ENCODE measurements at regions not wholly inside any gene's neighbourhood (a gene's known extent, or its start where the extent isn't known, plus 50 kb on each side); places are given as distances from the start of the nearest gene placed in this dataset.

DNA sequence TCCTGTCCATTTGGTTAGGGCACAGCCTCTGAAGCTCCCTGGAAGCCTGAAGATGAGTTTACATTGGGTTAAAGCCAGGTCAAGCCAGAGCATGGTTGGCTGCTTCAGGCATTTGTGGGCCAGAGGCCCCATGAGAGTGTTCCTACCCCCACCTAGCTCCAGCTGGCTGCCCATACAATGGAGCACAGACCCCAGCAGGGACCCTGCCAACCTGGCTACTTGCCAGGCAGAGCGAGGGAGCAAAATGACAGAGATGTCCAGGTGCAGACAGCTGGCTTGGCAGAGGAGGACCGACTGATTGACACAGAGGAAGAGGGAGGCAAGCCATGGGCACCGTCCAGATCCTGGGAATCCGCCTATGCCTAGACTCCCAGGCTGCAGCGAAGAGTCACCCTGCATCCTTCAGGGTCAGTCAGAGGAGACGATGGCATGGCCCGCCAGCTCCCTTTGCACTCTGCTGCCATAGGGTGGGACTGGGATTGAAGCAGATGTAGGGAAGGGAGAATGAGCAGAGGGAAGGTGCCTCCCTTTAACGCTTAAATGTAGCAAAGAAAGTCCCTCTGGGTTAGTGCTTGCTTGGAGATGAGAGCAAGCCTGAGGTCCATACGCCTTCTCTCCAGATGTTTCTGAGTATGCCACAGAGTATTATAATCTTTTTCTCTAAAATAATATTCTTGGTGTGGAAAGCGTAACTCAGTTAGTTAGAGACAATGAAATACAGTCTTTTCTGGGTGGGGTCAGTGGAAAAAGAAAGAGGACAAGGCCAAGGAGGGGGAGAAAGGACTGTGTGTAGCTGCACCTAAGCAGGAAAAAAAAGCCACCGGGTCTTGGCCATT, 77.6 kb upstream of the FYN start:
- no peaks in the 10 kb centered on the region for H3K4me1 ChIP-seq (ENCODE audit: insufficient read depth, insufficient read length)
- TF ChIP-seq ZNF274 (IDR thresholded peaks at IDR 0.05; ENCODE audit: low read depth, low read length) (no peak), SUZ12 (IDR thresholded peaks at IDR 0.05; ENCODE audit: extremely low read depth, insufficient read depth, insufficient read length) (no peak), YY1 (IDR thresholded peaks at IDR 0.05; ENCODE audit: insufficient read depth, insufficient read length) (no peak)
- no peaks in the 10 kb centered on the region for H3K36me3 ChIP-seq (ENCODE audit: insufficient read depth, insufficient read length, low read length)
- no peaks in the 10 kb centered on the region for H3K27me3 ChIP-seq (ENCODE audit: insufficient read depth, insufficient read length)
- DNase-seq (ENCODE audit: low read depth, low spot score), result no peak
- H3K4me3 ChIP-seq (ENCODE audit: insufficient read length, low read depth), result no peak overlapping the region
- H3K9ac ChIP-seq (ENCODE audit: insufficient read length, low read depth), result no peak overlapping the region
- no peaks in the 10 kb centered on the region for H3K9me3 ChIP-seq (ENCODE audit: insufficient read depth, low read length)

DNA sequence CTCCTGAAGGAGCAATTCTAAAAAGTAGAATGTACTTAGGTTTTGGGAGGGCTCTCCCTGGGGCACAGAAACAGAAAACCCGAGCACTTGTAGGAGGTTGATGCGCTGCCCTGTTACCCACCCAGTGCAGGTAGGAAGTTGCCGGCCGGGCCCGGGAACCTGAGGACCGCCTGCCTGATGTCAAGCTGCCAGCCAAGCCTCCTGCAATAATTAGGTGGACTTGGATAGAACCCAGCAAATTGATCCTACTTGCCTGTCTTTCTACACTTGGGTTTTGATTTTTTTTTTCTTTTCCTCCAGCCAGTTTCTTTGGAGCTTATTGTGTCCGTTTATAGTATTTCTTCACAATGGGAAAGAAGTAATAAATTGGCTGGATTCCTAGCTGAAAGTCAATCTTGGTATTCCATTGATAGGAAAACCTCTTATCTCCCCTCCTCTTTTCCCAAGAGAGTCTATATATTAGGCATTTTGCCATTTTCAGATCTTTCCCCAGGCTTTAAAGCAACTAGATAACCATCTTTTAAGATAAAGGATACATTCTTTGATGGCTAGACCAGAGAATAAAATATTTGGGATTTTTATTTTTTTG, 78.3 kb upstream of the FYN start:
- DNase-seq (ENCODE audit: low read depth, low spot score), result no peak
- TF ChIP-seq SUZ12 (IDR thresholded peaks at IDR 0.05; ENCODE audit: extremely low read depth, insufficient read depth, insufficient read length) (no peak), YY1 (IDR thresholded peaks at IDR 0.05; ENCODE audit: insufficient read depth, insufficient read length) (no peak), ZNF274 (IDR thresholded peaks at IDR 0.05; ENCODE audit: low read depth, low read length) (no peak)
- no peak overlapping the region for H3K9ac ChIP-seq (ENCODE audit: insufficient read length, low read depth)
- no peaks in the 10 kb centered on the region for H3K4me1 ChIP-seq (ENCODE audit: insufficient read depth, insufficient read length)
- no peaks in the 10 kb centered on the region for H3K9me3 ChIP-seq (ENCODE audit: insufficient read depth, low read length)
- no peaks in the 10 kb centered on the region for H3K27me3 ChIP-seq (ENCODE audit: insufficient read depth, insufficient read length)
- H3K4me3 ChIP-seq (ENCODE audit: insufficient read length, low read depth), result no peak overlapping the region
- H3K36me3 ChIP-seq (ENCODE audit: insufficient read depth, insufficient read length, low read length), result no peaks in the 10 kb centered on the region

DNA sequence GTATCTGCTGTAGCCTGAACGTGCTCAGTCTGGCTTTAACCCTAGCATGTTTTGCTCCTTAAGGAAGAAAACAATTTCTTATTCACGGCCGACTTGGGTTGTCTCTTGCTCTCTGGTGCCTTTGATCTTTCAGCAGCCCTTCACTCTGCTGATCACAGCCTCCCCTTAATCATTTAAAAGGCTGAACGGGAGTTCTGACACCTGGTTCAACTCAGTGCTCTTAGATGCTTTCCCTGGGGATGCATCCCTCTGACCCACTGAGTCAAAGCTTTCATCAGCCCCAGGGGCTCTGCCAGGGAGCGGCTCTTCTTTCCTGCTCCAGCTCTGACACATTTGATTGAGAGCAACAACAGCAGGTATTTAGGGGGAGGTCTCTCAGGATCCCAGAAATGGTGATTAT, 79.0 kb upstream of the FYN start:
- no peak for DNase-seq (ENCODE audit: low read depth, low spot score)
- H3K27me3 ChIP-seq (ENCODE audit: insufficient read depth, insufficient read length), result no peaks in the 10 kb centered on the region
- TF ChIP-seq SUZ12 (IDR thresholded peaks at IDR 0.05; ENCODE audit: extremely low read depth, insufficient read depth, insufficient read length), result no peak
- H3K4me1 ChIP-seq (ENCODE audit: insufficient read depth, insufficient read length), result no peaks in the 10 kb centered on the region
- no peak overlapping the region for H3K4me3 ChIP-seq (ENCODE audit: insufficient read length, low read depth)
- no peak overlapping the region for H3K9ac ChIP-seq (ENCODE audit: insufficient read length, low read depth)
- no peaks in the 10 kb centered on the region for H3K9me3 ChIP-seq (ENCODE audit: insufficient read depth, low read length)
- H3K36me3 ChIP-seq (ENCODE audit: insufficient read depth, insufficient read length, low read length), result no peaks in the 10 kb centered on the region

DNA sequence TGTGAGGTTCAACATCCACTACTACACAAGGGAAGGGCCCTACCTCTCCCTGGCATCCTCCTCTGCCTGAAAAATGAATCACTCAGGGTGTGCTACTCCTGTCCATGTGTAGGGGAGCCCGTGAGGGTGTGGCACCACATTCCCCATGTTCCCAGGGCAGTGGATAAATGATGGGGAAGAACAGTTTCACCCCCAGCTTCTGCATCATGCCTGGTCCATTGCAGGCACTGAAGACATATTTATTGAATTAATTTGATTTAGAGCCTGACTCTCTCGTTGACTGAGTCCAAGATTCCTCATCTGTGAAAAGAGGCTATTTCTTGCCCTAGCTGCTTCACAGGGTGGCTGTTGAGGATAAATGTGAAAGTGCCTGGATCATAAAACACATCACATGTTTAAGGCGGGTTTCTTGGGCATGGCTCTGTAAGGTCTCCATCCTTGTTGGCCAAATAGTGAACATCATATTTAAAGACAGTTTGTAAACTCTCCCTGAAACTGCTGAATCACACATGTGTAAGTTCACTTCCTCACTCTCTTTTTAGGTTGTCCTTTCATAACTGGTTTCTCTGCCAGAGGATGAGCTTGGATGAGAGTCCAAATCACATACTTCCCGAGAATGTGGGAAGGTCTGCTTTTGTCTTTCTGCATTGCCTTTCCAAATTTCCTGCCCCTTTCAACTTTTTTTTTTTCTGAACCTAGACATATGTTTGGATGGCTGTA, 79.7 kb upstream of the FYN start:
- no peak overlapping the region for H3K4me3 ChIP-seq (ENCODE audit: insufficient read length, low read depth)
- DNase-seq (ENCODE audit: low read depth, low spot score), result no peak
- no peaks in the 10 kb centered on the region for H3K27me3 ChIP-seq (ENCODE audit: insufficient read depth, insufficient read length)
- no peaks in the 10 kb centered on the region for H3K4me1 ChIP-seq (ENCODE audit: insufficient read depth, insufficient read length)
- TF ChIP-seq YY1 (IDR thresholded peaks at IDR 0.05; ENCODE audit: insufficient read depth, insufficient read length) (no peak), ZNF274 (IDR thresholded peaks at IDR 0.05; ENCODE audit: low read depth, low read length) (no peak), SUZ12 (IDR thresholded peaks at IDR 0.05; ENCODE audit: extremely low read depth, insufficient read depth, insufficient read length) (no peak)
- no peak overlapping the region for H3K9ac ChIP-seq (ENCODE audit: insufficient read length, low read depth)
- no peaks in the 10 kb centered on the region for H3K36me3 ChIP-seq (ENCODE audit: insufficient read depth, insufficient read length, low read length)
- H3K9me3 ChIP-seq (ENCODE audit: insufficient read depth, low read length), result no peaks in the 10 kb centered on the region

DNA sequence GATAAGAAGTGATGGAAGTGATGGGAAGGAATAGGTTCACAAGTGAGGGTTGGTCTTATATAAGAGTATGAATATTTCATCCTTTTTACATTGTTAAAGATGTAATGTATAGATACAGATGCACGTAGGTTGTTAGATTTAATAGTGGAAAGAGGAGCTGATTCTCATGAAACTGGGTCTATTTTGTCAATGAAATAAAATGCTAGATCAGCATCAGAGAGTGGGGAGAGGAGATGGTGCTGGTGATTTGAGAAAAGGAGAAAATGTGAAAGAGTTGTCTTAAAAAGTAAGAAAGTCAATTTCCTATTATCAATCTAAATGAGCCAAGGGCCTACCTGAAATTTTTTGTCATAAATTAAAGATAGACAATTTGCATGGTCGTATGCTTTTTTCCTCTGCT, 82.8 kb upstream of the FYN start:
- Histone ChIP-seq H3K9me3 (ENCODE audit: insufficient read depth, low read length) (no peaks in the 10 kb centered on the region), H3K4me1 (ENCODE audit: insufficient read depth, insufficient read length) (no peaks in the 10 kb centered on the region), H3K27me3 (ENCODE audit: insufficient read depth, insufficient read length) (no peaks in the 10 kb centered on the region), H3K36me3 (ENCODE audit: insufficient read depth, insufficient read length, low read length) (no peaks in the 10 kb centered on the region), H3K9ac (ENCODE audit: insufficient read length, low read depth) (no peak overlapping the region), H3K4me3 (ENCODE audit: insufficient read length, low read depth) (no peak overlapping the region)
- TF ChIP-seq YY1 (IDR thresholded peaks at IDR 0.05; ENCODE audit: insufficient read depth, insufficient read length), result no peak
- no peak for TF ChIP-seq ZNF274 (IDR thresholded peaks at IDR 0.05; ENCODE audit: low read depth, low read length)
- TF ChIP-seq SUZ12 (IDR thresholded peaks at IDR 0.05; ENCODE audit: extremely low read depth, insufficient read depth, insufficient read length), result no peak
- no peak for DNase-seq (ENCODE audit: low read depth, low spot score)

DNA sequence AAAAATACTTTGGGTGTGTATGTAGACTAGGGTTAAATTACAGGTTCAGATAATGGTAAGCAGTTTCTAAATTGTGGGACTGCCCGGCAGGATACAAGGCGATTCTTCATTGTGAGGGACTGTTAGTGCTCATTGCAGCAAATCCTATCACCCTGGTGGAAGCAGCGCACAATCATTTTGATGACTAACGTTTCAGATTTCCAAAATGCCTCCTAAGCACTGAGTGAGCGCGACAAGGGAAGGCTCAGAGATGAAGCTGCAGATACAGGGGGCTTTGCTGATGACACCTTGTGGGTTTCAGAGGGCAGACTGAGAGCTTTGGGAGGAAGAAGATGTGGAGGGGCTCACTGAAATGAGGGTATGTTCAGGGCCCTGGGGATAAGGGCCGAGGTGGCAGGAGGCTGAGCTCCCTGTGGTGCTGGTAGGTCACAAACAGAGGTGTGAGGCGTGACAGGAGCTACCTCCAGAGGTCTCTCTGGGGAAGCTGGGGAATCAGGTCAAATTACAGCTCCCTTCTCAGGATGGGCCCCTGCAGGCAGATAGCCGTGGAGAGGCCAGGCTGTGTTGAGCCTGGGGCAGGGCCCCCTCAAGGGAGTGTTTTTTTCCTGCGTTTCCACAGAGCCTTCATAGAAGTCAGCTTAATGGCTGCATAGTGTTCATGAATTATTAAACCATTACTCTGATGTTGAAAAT, 84.5 kb upstream of the FYN start:
- no peak overlapping the region for H3K9ac ChIP-seq (ENCODE audit: insufficient read length, low read depth)
- no peak for TF ChIP-seq YY1 (IDR thresholded peaks at IDR 0.05; ENCODE audit: insufficient read depth, insufficient read length)
- no peak overlapping the region for H3K4me3 ChIP-seq (ENCODE audit: insufficient read length, low read depth)
- no peaks in the 10 kb centered on the region for H3K4me1 ChIP-seq (ENCODE audit: insufficient read depth, insufficient read length)
- H3K27me3 ChIP-seq (ENCODE audit: insufficient read depth, insufficient read length), result no peaks in the 10 kb centered on the region
- no peak for DNase-seq (ENCODE audit: low read depth, low spot score)
- H3K9me3 ChIP-seq (ENCODE audit: insufficient read depth, low read length), result no peaks in the 10 kb centered on the region
- H3K36me3 ChIP-seq (ENCODE audit: insufficient read depth, insufficient read length, low read length), result no peaks in the 10 kb centered on the region

DNA sequence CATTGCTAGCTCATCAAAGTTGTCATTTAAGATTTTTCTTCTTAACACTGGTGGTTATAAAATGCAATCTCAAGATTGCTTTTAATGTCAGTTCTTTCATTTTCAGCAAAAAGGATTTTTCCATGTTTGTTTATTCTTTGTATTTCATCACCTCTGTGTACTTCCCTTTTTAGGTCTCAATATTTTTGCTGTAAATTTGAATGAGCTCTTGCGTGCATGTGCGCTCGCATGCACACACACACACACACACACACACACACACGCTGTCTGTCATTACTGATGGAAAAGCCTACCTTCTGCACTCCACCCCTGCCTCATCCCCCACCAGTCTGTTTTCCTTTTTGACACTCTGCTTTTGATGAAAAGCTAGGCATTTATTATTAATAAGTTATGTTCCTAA, 85.3 kb upstream of the FYN start:
- no peaks in the 10 kb centered on the region for H3K36me3 ChIP-seq (ENCODE audit: insufficient read depth, insufficient read length, low read length)
- no peaks in the 10 kb centered on the region for H3K9me3 ChIP-seq (ENCODE audit: insufficient read depth, low read length)
- H3K4me1 ChIP-seq (ENCODE audit: insufficient read depth, insufficient read length), result no peaks in the 10 kb centered on the region
- DNase-seq (ENCODE audit: low read depth, low spot score), result no peak
- H3K4me3 ChIP-seq (ENCODE audit: insufficient read length, low read depth), result no peak overlapping the region
- TF ChIP-seq ZNF274 (IDR thresholded peaks at IDR 0.05; ENCODE audit: low read depth, low read length) (no peak), SUZ12 (IDR thresholded peaks at IDR 0.05; ENCODE audit: extremely low read depth, insufficient read depth, insufficient read length) (no peak), YY1 (IDR thresholded peaks at IDR 0.05; ENCODE audit: insufficient read depth, insufficient read length) (no peak)
- no peak overlapping the region for H3K9ac ChIP-seq (ENCODE audit: insufficient read length, low read depth)
- H3K27me3 ChIP-seq (ENCODE audit: insufficient read depth, insufficient read length), result no peaks in the 10 kb centered on the region
